Fibroblast of skin of left biceps (primary cell): ENCODE measurements at regions not wholly inside any gene's neighbourhood (a gene's known extent, or its start where the extent isn't known, plus 50 kb on each side); places are given as distances from the start of the nearest gene placed in this dataset.

Experiments used
- DNase-seq, 2 experiments: peaks; one replicate each; pipeline ENCODE4 v3.0.0-alpha.2; 2013; ENCODE audit warnings: low read depth in 2 of 2

DNA sequence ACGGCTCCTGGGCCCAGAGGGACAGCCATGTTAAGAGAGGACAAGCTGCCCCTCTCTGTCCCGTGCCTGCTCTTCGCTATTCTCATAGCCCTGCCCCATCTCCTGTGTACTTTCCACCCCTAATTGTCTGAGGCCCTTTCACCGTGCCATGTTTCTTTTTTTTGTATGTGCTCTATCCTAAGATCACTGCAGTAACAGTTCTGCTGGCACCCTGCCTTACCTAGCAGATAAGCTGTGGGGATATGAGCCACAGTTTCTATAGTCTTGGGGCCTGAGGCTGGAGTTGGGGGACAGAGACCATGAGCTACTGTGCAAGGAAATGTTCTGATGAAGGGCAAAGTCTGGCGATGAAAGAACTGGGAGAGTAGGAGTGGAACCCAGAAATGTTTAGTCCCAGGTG is 269.5 kb upstream of the CITED2 start:
- DNase-seq = no peak

DNA sequence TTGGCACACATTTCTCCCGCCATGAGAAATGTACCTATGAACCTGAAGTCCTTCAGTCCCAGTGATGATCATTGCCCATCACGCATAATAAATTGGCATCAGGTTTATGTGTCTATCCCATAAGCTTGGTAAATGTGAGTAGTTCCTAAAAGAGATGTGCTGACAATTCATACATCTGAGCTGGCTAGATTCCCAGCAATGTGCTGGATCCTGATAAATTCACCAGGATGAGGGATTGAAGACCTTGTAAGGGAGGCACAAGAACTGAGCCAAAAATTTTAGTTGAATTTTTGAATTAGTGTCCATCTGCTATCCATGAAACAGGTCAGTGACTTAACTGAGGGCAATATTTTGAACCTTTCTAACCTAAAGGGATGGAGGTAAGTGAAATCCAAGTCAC is 267.9 kb upstream of the CITED2 start:
- DNase-seq = no peak

GRCh38 chr6:139641376-139641775 is 266.9 kb upstream of the CITED2 start:
- DNase-seq = no peak

GRCh38 chr6:139640921-139641320 is 266.5 kb upstream of the CITED2 start:
- DNase-seq = no peak

- no peak for DNase-seq
Measured at GRCh38 chr6:139640448-139640847, 266.0 kb upstream of the CITED2 start.

GRCh38 chr6:139639507-139639906 is 265.1 kb upstream of the CITED2 start:
- DNase-seq = no peak

GRCh38 chr6:139638179-139638941 is 263.9 kb upstream of the CITED2 start:
- DNase-seq = no peak

DNA sequence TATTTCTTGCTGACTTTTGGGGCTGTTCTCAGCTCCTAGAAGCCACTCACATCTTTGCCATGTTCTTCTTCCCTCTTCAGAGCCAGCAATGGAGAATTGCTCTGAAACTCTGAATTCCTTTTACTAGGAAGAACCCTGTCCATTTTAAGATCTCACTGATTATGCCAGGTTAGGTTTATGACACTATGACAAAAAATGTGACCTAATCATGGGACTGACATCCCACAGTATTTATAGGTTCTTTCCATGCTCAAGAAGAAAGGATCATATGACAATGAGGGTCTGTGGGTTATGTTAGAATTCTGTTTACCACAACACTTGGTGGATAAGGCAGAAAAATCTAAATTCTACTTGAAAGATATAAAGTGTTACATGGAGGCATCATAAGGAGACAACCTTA is 263.3 kb upstream of the CITED2 start:
- no peak for DNase-seq

DNA sequence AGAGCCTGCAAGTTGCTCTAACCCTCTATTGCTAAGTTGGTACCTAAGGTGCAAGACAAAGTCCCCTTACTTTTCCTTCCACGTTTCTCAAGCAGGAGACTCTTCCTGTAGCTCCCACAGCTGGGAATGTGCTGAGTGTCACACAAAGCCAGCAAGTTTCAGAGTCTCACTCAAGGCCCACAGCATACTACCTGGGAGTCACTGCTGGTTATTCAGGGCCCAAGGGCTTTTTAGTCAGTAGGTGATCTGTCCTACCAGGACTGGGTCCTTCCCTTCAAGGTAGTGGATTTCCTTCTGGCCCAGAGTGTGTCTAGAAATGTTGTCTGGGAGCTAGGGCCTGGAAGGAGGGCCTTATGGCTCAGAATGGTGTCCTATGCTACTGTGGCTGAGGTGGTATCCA is 261.9 kb upstream of the CITED2 start:
- DNase-seq = no peak

- DNase-seq = no peak
Measured at GRCh38 chr6:139635401-139636130, 261.1 kb upstream of the CITED2 start.

- DNase-seq = no peak
Measured at GRCh38 chr6:139632840-139633239, 258.4 kb upstream of the CITED2 start.

- DNase-seq = no peak
Measured at GRCh38 chr6:139628270-139628669, 253.8 kb upstream of the CITED2 start.

- DNase-seq = no peak
Measured at GRCh38 chr6:139627091-139627490, 252.6 kb upstream of the CITED2 start.

DNA sequence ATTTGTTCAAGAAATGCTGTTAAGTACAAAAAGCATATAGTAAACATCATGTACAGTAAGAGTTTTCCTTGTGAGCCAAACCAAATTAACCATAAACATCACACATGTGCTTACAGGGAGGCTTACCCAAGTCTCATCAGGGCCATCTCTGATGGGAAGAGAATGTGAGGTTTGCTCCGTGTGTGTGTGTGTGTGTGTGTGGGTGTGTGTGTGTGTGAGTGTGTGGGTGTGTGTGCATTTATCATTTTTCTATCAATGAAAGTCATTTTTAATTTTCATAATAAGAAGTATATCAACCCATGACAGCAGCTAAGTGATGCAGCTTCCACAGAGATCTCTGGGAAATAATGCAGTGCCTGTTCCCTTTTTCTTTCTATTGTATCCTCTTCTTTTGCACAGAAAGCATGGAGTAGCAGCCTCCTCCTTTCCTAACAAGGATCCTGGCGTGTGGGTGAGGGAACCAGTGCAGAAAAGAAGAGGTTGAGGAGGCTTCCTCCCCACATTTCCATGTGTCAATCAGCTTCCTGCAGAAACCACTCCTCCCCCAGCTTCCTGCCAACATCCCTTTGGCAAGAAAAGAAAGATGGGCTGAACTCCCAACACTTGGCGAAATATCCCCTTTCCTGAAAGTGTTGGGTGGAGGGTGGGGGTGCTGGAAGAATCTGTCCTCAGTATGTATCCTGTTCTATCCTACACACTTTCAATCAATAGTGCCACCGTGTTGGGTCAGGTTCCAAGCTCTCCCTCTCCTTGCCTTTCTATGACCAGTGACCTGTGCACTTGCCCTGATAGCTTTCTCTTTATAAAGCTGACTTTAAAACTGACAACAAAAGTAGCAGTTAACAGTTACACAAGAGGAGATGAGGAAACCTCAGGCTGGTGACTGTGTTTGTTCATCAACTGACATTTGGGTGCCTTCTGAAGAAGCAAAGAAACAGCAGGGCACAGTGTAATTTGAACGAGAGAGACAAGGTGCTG is 251.8 kb upstream of the CITED2 start:
- DNase-seq = no peak

DNA sequence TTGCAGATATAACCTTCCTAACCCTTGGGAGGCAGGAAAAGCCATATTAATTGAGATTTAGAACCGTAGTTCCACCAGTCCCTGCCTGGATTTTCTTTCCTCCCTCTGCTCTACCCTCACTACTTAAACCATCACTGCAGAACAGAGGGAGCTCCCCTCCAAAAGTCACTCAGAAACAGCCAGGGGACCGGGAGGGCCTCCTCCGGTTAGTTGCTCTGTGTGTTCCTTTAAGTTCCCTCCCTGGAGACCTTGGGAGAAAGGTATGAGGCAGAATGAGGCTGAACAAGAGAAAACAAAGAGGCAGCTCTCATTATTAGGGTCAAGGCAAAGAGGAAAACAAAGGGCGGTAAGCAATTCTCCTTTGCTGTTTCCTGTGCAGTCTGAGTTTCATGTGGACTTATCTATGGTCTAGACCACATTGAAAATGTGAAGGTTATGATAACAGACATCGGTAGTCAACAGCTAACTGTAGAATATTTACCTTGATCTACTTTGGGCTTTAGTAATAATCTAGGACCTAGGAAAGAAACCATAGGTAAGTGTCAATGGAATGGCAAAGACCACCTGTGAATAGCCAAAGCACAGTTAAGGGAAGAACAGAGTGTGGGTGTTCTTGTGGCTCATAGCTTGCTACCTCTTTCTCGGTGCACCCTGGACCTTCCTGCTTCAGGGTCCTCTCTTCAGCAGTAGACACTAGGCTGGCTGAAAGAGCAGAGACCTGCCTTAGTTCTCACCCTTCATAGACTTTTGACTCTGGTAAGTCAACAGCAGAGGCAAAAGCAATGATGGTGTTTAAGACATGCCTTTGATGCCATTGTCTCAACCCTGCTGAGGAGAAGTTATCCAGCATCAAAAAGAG is 250.9 kb upstream of the CITED2 start:
- no peak for DNase-seq

GRCh38 chr6:139623372-139623771 is 248.9 kb upstream of the CITED2 start:
- no peak for DNase-seq

GRCh38 chr6:139613496-139613895 is 239.0 kb upstream of the CITED2 start:
- DNase-seq = no peak

- DNase-seq = no peak
Measured at GRCh38 chr6:139612135-139612465, 237.7 kb upstream of the CITED2 start.

DNA sequence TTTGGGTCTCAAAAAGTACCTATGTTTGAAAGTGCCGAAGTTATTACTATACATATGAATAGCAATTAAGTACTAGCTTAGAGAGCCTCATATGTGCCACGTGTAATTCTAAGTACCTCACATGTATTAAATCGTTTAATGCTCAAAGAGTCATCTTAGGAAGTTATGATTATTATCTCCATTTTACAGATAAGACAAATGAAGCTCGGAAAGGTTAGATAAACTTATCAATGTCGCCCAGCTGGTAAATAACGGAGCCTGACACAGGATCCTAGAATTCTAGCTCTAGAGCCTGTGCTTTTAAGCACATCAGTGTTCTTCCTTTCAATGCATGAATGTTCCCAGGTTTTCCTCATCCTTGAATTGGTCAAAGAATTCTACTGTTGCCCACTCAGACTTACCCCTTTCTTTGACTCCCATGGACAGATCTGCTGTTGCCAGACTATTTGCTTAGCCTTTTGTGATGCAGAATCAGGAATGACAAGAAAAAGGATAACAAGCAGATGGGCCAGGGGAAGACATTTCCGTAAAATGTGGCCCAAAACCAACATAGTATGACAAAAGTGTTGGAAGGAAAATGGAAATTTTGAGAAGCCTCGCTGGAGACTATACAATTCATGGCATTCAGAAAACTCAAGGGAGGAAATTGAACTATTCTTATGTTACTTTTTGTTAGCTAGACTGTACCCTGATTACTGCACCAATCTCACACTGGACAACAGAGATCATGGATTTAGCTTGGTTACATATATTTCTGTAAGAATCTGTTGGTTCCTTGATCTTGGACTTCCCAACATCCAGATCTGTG is 237.1 kb upstream of the CITED2 start:
- DNase-seq = no peak

GRCh38 chr6:139608466-139609261 is 234.2 kb upstream of the CITED2 start:
- no peak for DNase-seq
